ENCODE measurements at regions not wholly inside any gene's neighbourhood (a gene's known extent, or its start where the extent isn't known, plus 50 kb on each side); places are given as distances from the start of the nearest gene placed in this dataset.

DNA sequence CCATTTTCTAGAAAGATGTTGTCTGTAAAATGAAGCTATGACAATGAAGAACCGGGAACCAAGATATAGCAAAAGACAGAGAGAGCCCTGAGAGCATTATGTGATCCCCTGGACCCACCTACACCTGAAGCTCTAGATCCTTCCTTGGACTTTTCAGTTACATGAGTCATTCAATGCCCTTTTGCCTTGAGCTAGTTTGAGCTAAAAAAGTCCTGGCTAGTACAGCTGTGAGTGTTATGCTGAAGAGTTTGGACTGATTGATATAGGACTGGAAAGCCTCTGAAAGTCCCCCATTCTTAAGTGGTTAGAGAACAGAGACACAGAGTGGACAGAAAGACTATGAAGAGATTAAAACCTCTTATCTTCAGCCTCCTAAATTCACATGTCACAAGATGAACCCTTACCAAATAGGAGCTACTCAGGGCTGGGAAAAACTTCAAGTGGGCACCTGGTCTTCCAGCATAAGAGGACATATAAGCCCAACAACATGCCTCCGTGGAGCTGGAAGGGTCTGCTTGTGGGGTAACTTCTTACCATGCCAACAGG, 386.8 kb upstream of the NFE2L3 start:
- Mint-ChIP-seq H3K4me1 (no peaks in the 10 kb centered on the region), H3K27ac (no peak overlapping the region), H3K9me3 (no peaks in the 10 kb centered on the region), H3K4me3 (no peak overlapping the region), H3K27me3 (no peaks in the 10 kb centered on the region), H3K36me3 (no peaks in the 10 kb centered on the region)

DNA sequence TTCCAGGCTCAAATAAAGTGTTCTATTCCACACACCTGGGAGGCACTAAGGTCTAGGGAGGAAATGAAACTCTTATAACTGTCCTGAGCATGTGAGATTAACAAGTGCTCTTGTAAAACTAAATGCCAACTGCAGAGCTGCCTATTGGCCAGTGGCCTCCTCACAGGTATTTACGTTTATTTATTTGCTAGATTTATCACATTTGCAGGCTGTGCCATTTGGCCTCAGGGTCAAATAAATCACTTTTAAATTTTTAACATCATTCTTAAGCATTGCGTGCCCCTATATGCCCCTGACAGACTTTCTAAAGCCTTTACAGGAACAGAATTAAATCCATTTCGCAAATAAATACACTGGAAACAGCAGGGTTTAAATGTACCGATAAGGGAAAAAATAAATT, 381.8 kb upstream of the NFE2L3 start:
- no peak overlapping the region for H3K27ac Mint-ChIP-seq
- H3K27me3 Mint-ChIP-seq: peaks cover 2% of the 10 kb centered on the region
- no peak overlapping the region for H3K4me3 Mint-ChIP-seq
- H3K36me3 Mint-ChIP-seq: no peaks in the 10 kb centered on the region
- no peaks in the 10 kb centered on the region for H3K4me1 Mint-ChIP-seq
- no peaks in the 10 kb centered on the region for H3K9me3 Mint-ChIP-seq

DNA sequence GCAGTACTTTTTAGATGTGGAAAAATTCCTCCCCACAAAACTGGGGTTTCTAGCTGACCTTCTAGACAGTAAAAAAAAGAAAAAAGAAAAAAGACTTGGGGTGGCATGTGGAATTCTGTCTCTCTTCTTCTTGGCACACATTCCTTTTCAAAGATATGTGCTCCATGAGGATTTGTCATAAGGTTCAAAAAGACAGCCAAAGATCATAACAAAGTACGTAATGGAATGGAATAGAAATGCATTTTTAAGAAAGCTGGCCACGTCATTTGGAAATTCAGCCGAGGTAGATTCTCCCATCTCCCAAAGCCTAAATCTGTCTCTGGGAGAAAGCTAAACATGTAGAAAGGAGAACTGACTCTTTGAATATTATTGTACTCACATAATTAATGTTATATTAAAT, 381.3 kb upstream of the NFE2L3 start:
- Mint-ChIP-seq H3K4me3 (no peak overlapping the region), H3K4me1 (no peaks in the 10 kb centered on the region), H3K9me3 (no peaks in the 10 kb centered on the region), H3K36me3 (no peaks in the 10 kb centered on the region), H3K27ac (no peak overlapping the region), H3K27me3 (peaks cover 2% of the 10 kb centered on the region)

DNA sequence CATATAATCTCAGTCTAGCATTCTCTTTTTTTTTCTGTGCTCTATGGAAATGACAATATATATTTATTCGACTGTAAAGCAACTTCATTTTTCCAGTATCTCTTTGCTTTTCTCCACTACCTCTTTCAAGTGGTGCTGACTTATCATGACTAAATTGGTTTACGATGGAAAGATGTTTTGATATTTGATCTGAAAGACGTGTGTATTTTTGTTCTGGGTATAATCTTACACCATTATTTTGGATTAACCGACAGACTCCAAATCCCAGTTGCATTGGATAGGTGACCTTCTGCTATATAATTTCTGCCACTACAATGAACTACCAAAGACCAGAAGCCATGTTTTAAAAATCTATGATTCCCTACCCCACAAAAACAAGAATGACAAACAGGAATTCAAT, 380.5 kb upstream of the NFE2L3 start:
- Mint-ChIP-seq H3K9me3 (no peaks in the 10 kb centered on the region), H3K27me3 (peaks cover 2% of the 10 kb centered on the region), H3K36me3 (no peaks in the 10 kb centered on the region), H3K4me3 (no peak overlapping the region), H3K4me1 (no peaks in the 10 kb centered on the region), H3K27ac (no peak overlapping the region)

DNA sequence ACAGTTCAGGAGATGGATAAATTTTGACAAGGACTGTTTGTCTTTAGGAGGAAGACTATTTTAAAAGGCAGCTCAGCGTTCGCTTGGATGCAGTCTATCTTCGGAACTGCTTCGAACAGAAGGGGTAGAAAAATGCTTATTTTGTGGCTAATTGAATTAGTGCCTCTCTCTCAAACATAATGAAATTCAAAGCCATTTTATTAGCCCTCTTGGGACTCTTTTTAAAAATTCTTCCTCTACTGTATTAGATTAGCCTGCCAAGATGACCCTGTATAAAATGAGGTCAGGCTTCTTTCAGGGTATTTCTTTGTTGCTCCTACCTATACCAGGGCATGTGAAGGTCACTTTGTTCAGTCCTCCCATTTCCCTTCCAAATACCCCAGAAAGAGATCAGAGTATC, 379.2 kb upstream of the NFE2L3 start:
- Mint-ChIP-seq H3K36me3 (no peaks in the 10 kb centered on the region), H3K4me1 (no peaks in the 10 kb centered on the region), H3K4me3 (no peak overlapping the region), H3K27ac (no peak overlapping the region), H3K9me3 (no peaks in the 10 kb centered on the region), H3K27me3 (peaks cover 2% of the 10 kb centered on the region)

DNA sequence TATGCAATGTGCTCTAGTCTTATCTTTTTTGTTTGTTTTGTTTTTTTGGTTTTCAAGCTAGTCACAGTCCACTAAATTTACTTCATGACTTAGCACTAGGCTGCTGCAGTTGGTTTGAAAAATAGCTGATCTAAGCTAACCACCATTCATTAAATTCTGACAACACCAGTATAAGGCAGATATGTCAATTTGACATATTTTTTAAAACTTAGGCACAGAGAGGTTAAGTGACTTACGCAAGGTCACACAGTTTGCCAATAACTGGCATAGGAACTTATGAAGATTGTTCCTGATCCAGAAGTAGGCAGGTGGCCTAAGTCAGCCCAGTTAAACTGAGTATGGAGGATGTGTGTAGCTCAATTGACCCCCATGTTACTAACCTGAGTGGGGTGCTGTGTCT, 377.3 kb upstream of the NFE2L3 start:
- Mint-ChIP-seq H3K27me3 (peaks cover 2% of the 10 kb centered on the region), H3K4me1 (no peaks in the 10 kb centered on the region), H3K4me3 (no peak overlapping the region), H3K36me3 (no peaks in the 10 kb centered on the region), H3K9me3 (no peaks in the 10 kb centered on the region), H3K27ac (no peak overlapping the region)

DNA sequence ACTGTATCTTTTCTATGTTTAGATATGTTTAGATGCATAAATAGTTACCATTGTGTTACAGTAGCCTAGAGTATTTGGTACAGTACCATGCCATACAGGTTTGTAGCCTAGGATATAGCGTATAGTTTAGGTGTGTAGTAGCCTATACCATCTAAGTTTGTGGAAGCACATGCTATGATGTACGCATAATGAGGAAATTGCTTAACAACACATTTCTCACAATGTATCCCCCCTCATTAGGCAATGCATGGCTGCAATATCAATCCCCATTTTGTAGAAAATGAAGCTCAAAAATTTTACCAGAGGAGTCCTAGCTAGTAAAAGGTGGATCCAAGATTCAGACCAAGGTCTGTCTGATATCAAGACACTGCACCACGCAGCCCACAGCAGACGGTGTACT, 376.4 kb upstream of the NFE2L3 start:
- Mint-ChIP-seq H3K36me3 (no peaks in the 10 kb centered on the region), H3K9me3 (no peaks in the 10 kb centered on the region), H3K27ac (no peak overlapping the region), H3K4me1 (no peaks in the 10 kb centered on the region), H3K27me3 (peaks cover 2% of the 10 kb centered on the region), H3K4me3 (no peak overlapping the region)

DNA sequence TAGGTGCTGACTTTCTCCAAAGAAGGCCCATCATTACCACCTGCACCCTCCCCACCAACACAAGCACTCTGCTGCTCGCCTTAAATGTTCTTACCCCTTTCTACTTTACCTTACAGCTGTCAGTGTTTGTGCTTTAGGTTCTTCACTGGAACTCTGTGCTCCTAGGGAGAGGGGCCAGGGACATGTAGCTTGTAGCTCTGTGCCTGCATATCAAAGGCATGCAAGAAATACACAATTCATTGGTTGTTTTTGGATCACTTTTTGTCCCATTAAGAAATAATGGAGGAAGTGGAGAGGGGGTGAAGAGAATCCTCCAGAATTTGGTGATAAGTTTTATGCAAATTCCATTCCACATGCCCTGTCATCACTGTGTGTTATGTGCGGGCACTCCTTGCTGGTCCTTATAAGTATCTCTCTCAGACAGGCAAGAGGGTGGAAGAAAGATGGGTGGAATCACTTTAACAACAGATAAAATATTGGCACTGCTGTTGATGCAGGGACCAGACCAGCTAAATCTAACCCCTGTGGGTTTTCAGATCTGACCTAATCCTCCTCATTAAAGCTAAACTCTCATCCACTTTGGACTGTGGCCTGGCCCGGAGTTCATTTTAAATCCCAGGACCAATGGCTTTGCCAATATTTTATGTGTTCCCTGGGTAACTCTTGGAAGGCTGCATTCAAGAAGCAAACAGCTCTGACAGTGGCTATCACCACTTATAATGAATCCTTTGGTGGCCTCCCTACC, 375.8 kb upstream of the NFE2L3 start:
- H3K4me3 Mint-ChIP-seq: no peak overlapping the region
- no peak overlapping the region for H3K27ac Mint-ChIP-seq
- H3K9me3 Mint-ChIP-seq: no peaks in the 10 kb centered on the region
- no peaks in the 10 kb centered on the region for H3K4me1 Mint-ChIP-seq
- peaks cover 2% of the 10 kb centered on the region for H3K27me3 Mint-ChIP-seq
- H3K36me3 Mint-ChIP-seq: no peaks in the 10 kb centered on the region

DNA sequence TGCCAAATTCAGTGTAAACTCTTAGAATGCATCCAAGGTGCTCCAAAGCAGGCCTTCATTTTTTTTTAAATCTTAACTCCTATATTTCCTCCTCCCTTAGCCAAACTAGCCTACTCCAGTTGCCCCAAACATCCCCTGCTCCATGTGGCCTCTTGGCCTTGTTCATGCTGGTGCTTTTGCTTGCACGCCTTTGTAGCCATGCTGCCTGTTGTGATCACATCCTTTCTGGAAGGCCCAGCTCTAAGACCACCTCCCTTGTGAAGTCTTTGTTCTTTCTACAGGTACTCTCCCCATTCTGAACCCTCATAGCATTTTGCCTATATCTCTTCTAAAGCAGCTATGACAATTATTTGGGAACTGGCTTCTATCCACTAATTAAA, 375.3 kb upstream of the NFE2L3 start:
- H3K4me1 Mint-ChIP-seq: no peaks in the 10 kb centered on the region
- H3K27me3 Mint-ChIP-seq: peaks cover 2% of the 10 kb centered on the region
- no peak overlapping the region for H3K27ac Mint-ChIP-seq
- H3K4me3 Mint-ChIP-seq: no peak overlapping the region
- H3K9me3 Mint-ChIP-seq: no peaks in the 10 kb centered on the region
- H3K36me3 Mint-ChIP-seq: no peaks in the 10 kb centered on the region

DNA sequence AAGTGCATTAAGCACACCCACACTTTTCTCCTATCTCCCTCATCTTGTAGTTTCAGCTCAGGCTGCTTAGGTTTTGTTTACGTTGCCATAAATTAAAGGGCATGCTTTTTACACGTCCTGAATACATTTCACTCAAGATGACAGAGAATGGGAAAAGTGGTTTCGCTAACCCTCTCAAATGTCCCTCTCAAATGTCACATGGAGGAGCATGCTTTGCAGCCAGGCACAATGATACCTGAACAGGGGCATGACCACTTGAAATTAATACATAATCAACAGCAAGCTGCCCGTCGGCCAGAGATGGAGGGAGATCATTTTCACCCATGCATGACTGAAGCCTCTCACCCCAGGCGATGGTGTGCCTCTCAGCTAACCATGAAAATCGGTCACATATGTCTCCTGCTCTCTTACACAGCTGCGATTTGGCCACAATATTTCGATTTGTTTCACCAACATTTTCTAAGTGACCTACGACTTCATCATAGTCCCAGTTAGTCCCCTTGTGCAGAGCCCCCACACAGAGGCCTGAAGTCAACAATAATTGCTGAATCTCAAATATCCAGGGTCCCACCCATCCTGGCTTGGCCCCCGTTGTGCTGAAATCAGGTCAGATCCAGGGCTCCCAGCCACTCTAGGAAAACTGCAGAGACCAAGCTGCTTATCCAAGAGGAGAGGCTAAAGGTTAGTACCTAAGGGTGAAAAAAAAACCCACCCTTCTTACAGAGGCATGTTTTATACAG, 373.9 kb upstream of the NFE2L3 start:
- Mint-ChIP-seq H3K4me3 (no peak overlapping the region), H3K27me3 (no peaks in the 10 kb centered on the region), H3K9me3 (no peaks in the 10 kb centered on the region)

DNA sequence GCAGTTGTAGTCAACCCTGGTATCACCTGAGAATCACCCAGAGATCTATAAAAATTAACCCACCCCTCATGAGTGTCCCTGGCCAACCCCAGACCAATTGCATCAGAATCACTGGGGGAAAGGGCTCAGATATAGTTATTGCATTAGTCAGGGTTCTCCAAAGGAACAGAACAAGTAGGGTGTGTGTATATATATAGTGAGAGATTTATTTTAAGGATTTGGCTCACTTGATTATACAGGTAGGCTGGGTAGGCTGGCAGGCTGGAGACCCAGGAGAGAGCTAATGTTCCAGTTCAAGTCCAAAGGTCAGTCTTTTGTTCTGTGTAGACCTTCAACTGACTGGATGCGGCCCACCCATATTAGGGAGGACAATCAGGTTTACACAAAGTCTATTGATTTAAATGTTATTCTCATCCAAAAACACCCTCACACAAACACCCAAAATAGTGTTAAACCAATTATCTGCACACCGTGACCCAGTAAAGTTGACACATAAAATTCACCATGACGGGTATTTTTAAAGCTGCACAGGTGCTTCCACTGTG, 372.9 kb upstream of the NFE2L3 start:
- Mint-ChIP-seq H3K27ac (no peak overlapping the region), H3K36me3 (no peaks in the 10 kb centered on the region), H3K9me3 (no peaks in the 10 kb centered on the region), H3K27me3 (no peaks in the 10 kb centered on the region), H3K4me1 (no peaks in the 10 kb centered on the region), H3K4me3 (no peak overlapping the region)

More for the DNA sequence above, 373.9 kb upstream of the NFE2L3 start:
- H3K4me1 Mint-ChIP-seq: no peaks in the 10 kb centered on the region
- H3K36me3 Mint-ChIP-seq: no peaks in the 10 kb centered on the region
- H3K27ac Mint-ChIP-seq: no peak overlapping the region

DNA sequence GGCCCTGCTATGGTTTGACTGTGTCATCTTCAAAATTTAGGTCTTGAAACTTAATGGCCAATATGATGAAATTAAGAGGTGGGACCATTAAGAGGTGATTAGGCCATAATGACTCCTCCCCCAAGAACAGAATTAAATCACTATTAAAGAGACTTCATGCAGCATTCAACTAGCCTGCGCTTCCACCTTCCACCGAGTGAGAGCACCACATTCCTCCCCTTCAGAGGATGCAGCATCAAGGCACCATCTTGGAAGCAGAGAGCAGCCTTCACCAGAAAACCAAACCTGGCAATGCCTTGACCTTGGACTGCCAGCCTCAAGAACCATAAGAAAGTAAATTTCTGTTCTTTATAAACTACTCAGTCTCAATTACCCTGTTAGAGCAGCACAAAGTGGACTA, 371.1 kb upstream of the NFE2L3 start:
- Mint-ChIP-seq H3K27me3 (peaks cover 3% of the 10 kb centered on the region), H3K9me3 (no peaks in the 10 kb centered on the region), H3K27ac (no peak overlapping the region), H3K36me3 (no peaks in the 10 kb centered on the region), H3K4me1 (no peaks in the 10 kb centered on the region), H3K4me3 (no peak overlapping the region)

DNA sequence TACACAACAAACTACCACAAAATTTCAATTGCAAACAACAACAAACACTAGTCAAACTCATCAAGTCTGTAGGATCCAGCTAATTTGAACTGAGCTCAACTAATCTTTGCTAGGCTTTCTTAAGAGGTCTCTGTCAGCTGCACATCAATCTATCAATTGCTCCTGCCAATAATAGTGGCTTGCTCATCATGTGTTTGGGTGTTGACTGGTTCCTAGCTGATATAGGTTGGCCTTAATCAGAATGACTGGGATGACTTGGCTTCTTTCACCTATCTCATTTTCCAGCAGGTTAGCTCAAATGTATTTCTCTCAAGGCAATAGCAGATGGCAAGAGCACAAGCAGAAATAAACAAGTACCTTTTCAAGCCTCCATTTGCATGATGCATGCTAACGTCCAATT, 370.3 kb upstream of the NFE2L3 start:
- Mint-ChIP-seq H3K36me3 (no peaks in the 10 kb centered on the region), H3K27me3 (peaks cover 3% of the 10 kb centered on the region), H3K4me3 (no peak overlapping the region)

DNA sequence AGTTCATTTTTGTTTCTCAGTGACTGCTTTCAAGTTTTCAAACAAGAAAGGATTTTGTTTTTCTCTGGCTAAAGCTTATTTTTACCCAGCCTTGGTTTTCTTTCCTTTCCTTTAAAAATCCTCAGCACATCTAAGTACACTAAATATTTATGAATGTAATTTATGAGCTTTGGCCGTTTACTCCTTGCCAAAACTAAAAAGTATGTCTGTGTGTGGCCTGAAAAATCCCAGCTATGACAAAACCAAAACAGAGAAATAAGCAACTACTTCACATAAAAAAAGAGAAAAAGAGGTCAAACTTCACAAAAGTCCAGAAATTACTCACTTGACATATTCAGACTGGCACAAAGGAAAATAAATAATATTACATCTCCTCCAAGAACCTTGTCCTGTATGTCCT, 365.1 kb upstream of the NFE2L3 start:
- Mint-ChIP-seq H3K4me1 (no peaks in the 10 kb centered on the region), H3K4me3 (no peak overlapping the region), H3K36me3 (no peaks in the 10 kb centered on the region), H3K27ac (no peak overlapping the region), H3K27me3 (peaks cover 6% of the 10 kb centered on the region), H3K9me3 (no peaks in the 10 kb centered on the region)

More for the DNA sequence above, 370.3 kb upstream of the NFE2L3 start:
- Mint-ChIP-seq H3K27ac (no peak overlapping the region), H3K4me1 (no peaks in the 10 kb centered on the region), H3K9me3 (no peaks in the 10 kb centered on the region)

DNA sequence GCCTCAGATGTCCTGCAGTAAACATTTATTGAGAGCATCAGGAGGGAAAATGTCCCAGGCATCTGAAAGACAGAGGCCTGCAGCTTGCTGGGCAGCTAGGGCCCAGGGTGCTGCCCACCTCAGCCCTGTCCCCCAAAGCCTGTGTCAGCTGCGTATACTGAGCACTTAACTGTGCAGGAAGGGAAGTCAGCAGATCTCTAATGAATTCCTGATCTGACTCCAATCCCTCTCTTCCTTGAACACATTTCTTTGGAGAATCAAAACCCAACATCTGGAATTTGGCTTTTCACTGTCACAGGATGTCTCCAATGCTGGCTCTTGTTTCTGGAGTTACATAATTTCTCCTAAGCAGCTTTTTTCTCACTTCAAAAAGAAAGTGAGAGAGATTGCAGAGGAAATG, 364.7 kb upstream of the NFE2L3 start:
- peaks cover 6% of the 10 kb centered on the region for H3K27me3 Mint-ChIP-seq
- H3K9me3 Mint-ChIP-seq: no peaks in the 10 kb centered on the region
- no peak overlapping the region for H3K4me3 Mint-ChIP-seq
- no peaks in the 10 kb centered on the region for H3K36me3 Mint-ChIP-seq
- H3K4me1 Mint-ChIP-seq: no peaks in the 10 kb centered on the region
- no peak overlapping the region for H3K27ac Mint-ChIP-seq

DNA sequence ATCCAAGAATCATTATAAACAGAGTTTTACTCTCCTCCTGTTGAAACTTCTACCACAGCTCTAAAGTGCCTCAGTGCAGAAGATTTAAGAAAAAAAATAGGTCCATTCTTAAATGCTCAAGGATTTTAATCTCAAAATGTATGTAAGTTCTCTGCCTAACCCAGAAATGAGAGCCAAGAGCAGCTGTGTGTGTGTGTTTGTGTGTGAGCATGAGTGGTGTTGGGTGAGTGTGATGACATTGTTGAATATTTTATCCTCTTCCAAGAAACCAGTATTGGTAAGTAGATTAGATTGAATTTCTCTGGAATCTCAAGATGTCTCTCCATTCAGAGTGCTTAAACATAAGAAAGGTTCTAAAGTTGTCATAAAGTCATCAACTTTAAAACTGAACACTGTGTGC, 363.6 kb upstream of the NFE2L3 start:
- Mint-ChIP-seq H3K9me3 (no peaks in the 10 kb centered on the region), H3K27ac (no peak overlapping the region)

More for the DNA sequence above, 363.6 kb upstream of the NFE2L3 start:
- H3K4me1 Mint-ChIP-seq: no peaks in the 10 kb centered on the region
- H3K27me3 Mint-ChIP-seq: peaks cover 11% of the 10 kb centered on the region
- no peak overlapping the region for H3K4me3 Mint-ChIP-seq
- no peaks in the 10 kb centered on the region for H3K36me3 Mint-ChIP-seq

Data from activated naive CD4-positive, alpha-beta T cell treated with anti-CD3 and anti-CD28 coated beads, Interleukin-2, amount 50 U/mL, for 24 hours (primary cell).